Activated naive CD4-positive, alpha-beta T cell treated with anti-CD3 and anti-CD28 coated beads, Interleukin-2, amount 10 ng/mL, durations not matched to agents 7 days and 5 days (primary cell): ENCODE measurements at regions not wholly inside any gene's neighbourhood (a gene's known extent, or its start where the extent isn't known, plus 50 kb on each side); places are given as distances from the start of the nearest gene placed in this dataset.

ENCODE experiments used
- CTCF ChIA-PET: fragments of 350-600 bp; sonication (Branson Sonifier 250); formaldehyde crosslinking; loops from one replicate; lab custom pipeline; 2021; ENCODE audit warnings: antibody characterized with exemption; lab: Charles Lee
- DNase-seq: peaks from one replicate; pipeline ENCODE4 v3.0.0-alpha.2; 2020
- H3K27ac Mint-ChIP-seq: one replicate; pipeline ENCODE4 v1.8.0; 2021; ENCODE audit warnings: mild to moderate bottlenecking, moderate library complexity, mixed read lengths
- H3K27me3 Mint-ChIP-seq: one replicate; pipeline ENCODE4 v1.8.0; 2021; ENCODE audit warnings: mild to moderate bottlenecking, mixed read lengths
- H3K36me3 Mint-ChIP-seq: one replicate; pipeline ENCODE4 v1.8.0; 2021; ENCODE audit warnings: mixed read lengths
- H3K4me1 Mint-ChIP-seq: one replicate; pipeline ENCODE4 v1.8.0; 2021; ENCODE audit warnings: mixed read lengths
- H3K4me3 Mint-ChIP-seq: one replicate; pipeline ENCODE4 v1.8.0; 2021; ENCODE audit warnings: mild to moderate bottlenecking, moderate library complexity, mixed read lengths
- H3K9me3 Mint-ChIP-seq: one replicate; pipeline ENCODE4 v1.8.0; 2021; ENCODE audit warnings: mixed read lengths

- no peak overlapping the region for H3K27ac Mint-ChIP-seq
- H3K4me1 Mint-ChIP-seq: no peaks in the 10 kb centered on the region
- no peak overlapping the region for H3K4me3 Mint-ChIP-seq
- H3K27me3 Mint-ChIP-seq: no peaks in the 10 kb centered on the region
- DNase-seq: no peak
- H3K9me3 Mint-ChIP-seq: peaks cover 5% of the 10 kb centered on the region
- no peaks in the 10 kb centered on the region for H3K36me3 Mint-ChIP-seq
- CTCF ChIA-PET: no interaction called here
Observed at GRCh38 chr13:83516781-83517180, 365.5 kb downstream of the SLITRK1 start.

GRCh38 chr13:83515268-83516015 lies 366.8 kb downstream of the SLITRK1 start:
- no peak for DNase-seq
- Mint-ChIP-seq H3K36me3 (no peaks in the 10 kb centered on the region), H3K9me3 (peaks cover 5% of the 10 kb centered on the region), H3K27me3 (no peaks in the 10 kb centered on the region), H3K4me1 (no peaks in the 10 kb centered on the region), H3K4me3 (no peak overlapping the region), H3K27ac (no peak overlapping the region)
- CTCF ChIA-PET: no interaction called here

GRCh38 chr13:83508771-83509301 lies 373.4 kb downstream of the SLITRK1 start:
- Mint-ChIP-seq H3K27ac (no peak overlapping the region), H3K9me3 (peaks cover 3% of the 10 kb centered on the region), H3K27me3 (no peaks in the 10 kb centered on the region), H3K4me1 (no peaks in the 10 kb centered on the region), H3K36me3 (no peaks in the 10 kb centered on the region), H3K4me3 (no peak overlapping the region)
- CTCF ChIA-PET: no interaction called here
- no peak for DNase-seq

GRCh38 chr13:83503424-83503823 lies 378.9 kb downstream of the SLITRK1 start:
- DNase-seq: no peak
- H3K4me1 Mint-ChIP-seq: no peaks in the 10 kb centered on the region
- H3K36me3 Mint-ChIP-seq: no peaks in the 10 kb centered on the region
- no peaks in the 10 kb centered on the region for H3K27me3 Mint-ChIP-seq
- CTCF ChIA-PET: no interaction called here
- peaks cover 6% of the 10 kb centered on the region for H3K9me3 Mint-ChIP-seq
- no peak overlapping the region for H3K27ac Mint-ChIP-seq
- H3K4me3 Mint-ChIP-seq: no peak overlapping the region

GRCh38 chr13:83499286-83499685 lies 383.0 kb downstream of the SLITRK1 start:
- H3K4me1 Mint-ChIP-seq: no peaks in the 10 kb centered on the region
- H3K4me3 Mint-ChIP-seq: no peak overlapping the region
- H3K27me3 Mint-ChIP-seq: no peaks in the 10 kb centered on the region
- no peaks in the 10 kb centered on the region for H3K36me3 Mint-ChIP-seq
- peaks cover 6% of the 10 kb centered on the region for H3K9me3 Mint-ChIP-seq
- no peak overlapping the region for H3K27ac Mint-ChIP-seq
- DNase-seq: no peak
- CTCF ChIA-PET: no interaction called here

GRCh38 chr13:83498481-83499190 lies 383.6 kb downstream of the SLITRK1 start:
- Mint-ChIP-seq H3K4me1 (no peaks in the 10 kb centered on the region), H3K27me3 (no peaks in the 10 kb centered on the region), H3K36me3 (no peaks in the 10 kb centered on the region), H3K27ac (no peak overlapping the region), H3K9me3 (peaks cover 6% of the 10 kb centered on the region), H3K4me3 (no peak overlapping the region)
- no peak for DNase-seq
- CTCF ChIA-PET: no interaction called here

- no peak overlapping the region for H3K4me3 Mint-ChIP-seq
- no peak overlapping the region for H3K27ac Mint-ChIP-seq
- no peak for DNase-seq
- H3K9me3 Mint-ChIP-seq: peaks cover 6% of the 10 kb centered on the region
- H3K4me1 Mint-ChIP-seq: no peaks in the 10 kb centered on the region
- H3K36me3 Mint-ChIP-seq: no peaks in the 10 kb centered on the region
- CTCF ChIA-PET: no interaction called here
- no peaks in the 10 kb centered on the region for H3K27me3 Mint-ChIP-seq
Observed at GRCh38 chr13:83498045-83498444, 384.2 kb downstream of the SLITRK1 start.

- Mint-ChIP-seq H3K4me3 (no peak overlapping the region), H3K4me1 (no peaks in the 10 kb centered on the region), H3K36me3 (no peaks in the 10 kb centered on the region), H3K9me3 (peaks cover 2% of the 10 kb centered on the region), H3K27ac (no peak overlapping the region), H3K27me3 (no peaks in the 10 kb centered on the region)
- CTCF ChIA-PET: no interaction called here
- no peak for DNase-seq
Observed at GRCh38 chr13:83496501-83496900, 385.8 kb downstream of the SLITRK1 start.

- Mint-ChIP-seq H3K27me3 (no peaks in the 10 kb centered on the region), H3K27ac (no peak overlapping the region), H3K4me3 (no peak overlapping the region), H3K36me3 (no peaks in the 10 kb centered on the region), H3K9me3 (no peaks in the 10 kb centered on the region), H3K4me1 (no peaks in the 10 kb centered on the region)
- DNase-seq: no peak
- CTCF ChIA-PET: no interaction called here
Observed at GRCh38 chr13:83485101-83485500, 397.2 kb downstream of the SLITRK1 start.

GRCh38 chr13:83471011-83471410 lies 411.3 kb downstream of the SLITRK1 start:
- Mint-ChIP-seq H3K9me3 (peaks cover 4% of the 10 kb centered on the region), H3K4me3 (no peak overlapping the region), H3K27me3 (no peaks in the 10 kb centered on the region), H3K4me1 (no peaks in the 10 kb centered on the region), H3K36me3 (no peaks in the 10 kb centered on the region), H3K27ac (no peak overlapping the region)
- CTCF ChIA-PET: no interaction called here
- no peak for DNase-seq

- Mint-ChIP-seq H3K27ac (no peak overlapping the region), H3K36me3 (no peaks in the 10 kb centered on the region), H3K4me1 (no peaks in the 10 kb centered on the region), H3K27me3 (no peaks in the 10 kb centered on the region), H3K4me3 (no peak overlapping the region), H3K9me3 (peaks cover 5% of the 10 kb centered on the region)
- no peak for DNase-seq
- CTCF ChIA-PET: no interaction called here
Observed at GRCh38 chr13:83470133-83470797, 412.0 kb downstream of the SLITRK1 start.

- H3K4me3 Mint-ChIP-seq: no peak overlapping the region
- no peaks in the 10 kb centered on the region for H3K36me3 Mint-ChIP-seq
- no peaks in the 10 kb centered on the region for H3K4me1 Mint-ChIP-seq
- CTCF ChIA-PET: no interaction called here
- H3K27ac Mint-ChIP-seq: no peak overlapping the region
- H3K27me3 Mint-ChIP-seq: no peaks in the 10 kb centered on the region
- DNase-seq: no peak
- peaks cover 1% of the 10 kb centered on the region for H3K9me3 Mint-ChIP-seq
Observed at GRCh38 chr13:83453723-83454122, 428.6 kb downstream of the SLITRK1 start.

GRCh38 chr13:83453300-83453699 lies 429.0 kb downstream of the SLITRK1 start:
- no peak for DNase-seq
- Mint-ChIP-seq H3K27ac (no peak overlapping the region), H3K27me3 (no peaks in the 10 kb centered on the region), H3K4me1 (no peaks in the 10 kb centered on the region), H3K36me3 (no peaks in the 10 kb centered on the region), H3K4me3 (no peak overlapping the region), H3K9me3 (peaks cover 1% of the 10 kb centered on the region)
- CTCF ChIA-PET: no interaction called here

GRCh38 chr13:83452292-83452950 lies 429.9 kb downstream of the SLITRK1 start:
- Mint-ChIP-seq H3K4me3 (no peak overlapping the region), H3K27ac (no peak overlapping the region), H3K27me3 (no peaks in the 10 kb centered on the region), H3K4me1 (no peaks in the 10 kb centered on the region), H3K9me3 (peaks cover 1% of the 10 kb centered on the region), H3K36me3 (no peaks in the 10 kb centered on the region)
- no peak for DNase-seq
- CTCF ChIA-PET: no interaction called here
